ENCODE measurements at regions not wholly inside any gene's neighbourhood (a gene's known extent, or its start where the extent isn't known, plus 50 kb on each side); places are given as distances from the start of the nearest gene placed in this dataset.

GRCh38 chr4:136743238-136743637 lies 789.1 kb downstream of the PCDH18 start:
- no peak overlapping the region for H2AFZ ChIP-seq (ENCODE audit: low read depth, low read length, severe bottlenecking)
- no peaks in the 10 kb centered on the region for H3K36me3 ChIP-seq (ENCODE audit: low read length)
- no peaks in the 10 kb centered on the region for H3K79me2 ChIP-seq (ENCODE audit: insufficient read depth, low read length)
- no peak for TF ChIP-seq EZH2phosphoT487 (conservative IDR thresholded peaks at IDR 0.05; ENCODE audit: low read length)
- TF ChIP-seq CTCF (IDR thresholded peaks at IDR 0.05; ENCODE audit: insufficient read depth, low read length, poor library complexity, severe bottlenecking), result no peak
- no peak overlapping the region for H3K4me2 ChIP-seq (ENCODE audit: low read depth, low read length, poor library complexity, severe bottlenecking)
- no peaks in the 10 kb centered on the region for H3F3A ChIP-seq (ENCODE audit: insufficient read depth)
- H3K27ac ChIP-seq (ENCODE audit: low read depth, low read length), result no peak overlapping the region
- H3K27me3 ChIP-seq (ENCODE audit: low read length), result no peaks in the 10 kb centered on the region
- H3K4me3 ChIP-seq (ENCODE audit: insufficient read depth, low read length, poor library complexity, severe bottlenecking), result no peak overlapping the region
- H3K9me2 ChIP-seq (replicated peaks; ENCODE audit: insufficient read depth, low read length), result no peaks in the 10 kb centered on the region
- no peaks in the 10 kb centered on the region for H3K9me3 ChIP-seq (ENCODE audit: insufficient read depth, low read length)
- H4K20me1 ChIP-seq (ENCODE audit: low read depth, low read length), result no peaks in the 10 kb centered on the region
- H3K9ac ChIP-seq (ENCODE audit: low read length), result no peak overlapping the region

GRCh38 chr4:136742333-136742732 lies 790.0 kb downstream of the PCDH18 start:
- Histone ChIP-seq H3K4me2 (ENCODE audit: low read depth, low read length, poor library complexity, severe bottlenecking) (no peak overlapping the region), H3K27me3 (ENCODE audit: low read length) (no peaks in the 10 kb centered on the region), H3K4me3 (ENCODE audit: insufficient read depth, low read length, poor library complexity, severe bottlenecking) (no peak overlapping the region), H3K9ac (ENCODE audit: low read length) (no peak overlapping the region), H2AFZ (ENCODE audit: low read depth, low read length, severe bottlenecking) (no peak overlapping the region), H3K27ac (ENCODE audit: low read depth, low read length) (no peak overlapping the region), H3K9me3 (ENCODE audit: insufficient read depth, low read length) (no peaks in the 10 kb centered on the region), H3F3A (ENCODE audit: insufficient read depth) (no peaks in the 10 kb centered on the region), H3K9me2 (replicated peaks; ENCODE audit: insufficient read depth, low read length) (no peaks in the 10 kb centered on the region), H3K36me3 (ENCODE audit: low read length) (no peaks in the 10 kb centered on the region), H4K20me1 (ENCODE audit: low read depth, low read length) (no peaks in the 10 kb centered on the region), H3K79me2 (ENCODE audit: insufficient read depth, low read length) (no peaks in the 10 kb centered on the region)
- TF ChIP-seq CTCF (IDR thresholded peaks at IDR 0.05; ENCODE audit: insufficient read depth, low read length, poor library complexity, severe bottlenecking) (no peak), EZH2phosphoT487 (conservative IDR thresholded peaks at IDR 0.05; ENCODE audit: low read length) (no peak)

- H3K27ac ChIP-seq (ENCODE audit: low read depth, low read length), result no peak overlapping the region
- H3K4me2 ChIP-seq (ENCODE audit: low read depth, low read length, poor library complexity, severe bottlenecking), result no peak overlapping the region
- H3F3A ChIP-seq (ENCODE audit: insufficient read depth), result no peaks in the 10 kb centered on the region
- H2AFZ ChIP-seq (ENCODE audit: low read depth, low read length, severe bottlenecking), result no peak overlapping the region
- H3K27me3 ChIP-seq (ENCODE audit: low read length), result no peaks in the 10 kb centered on the region
- no peak overlapping the region for H3K4me3 ChIP-seq (ENCODE audit: insufficient read depth, low read length, poor library complexity, severe bottlenecking)
- no peaks in the 10 kb centered on the region for H3K79me2 ChIP-seq (ENCODE audit: insufficient read depth, low read length)
- no peak overlapping the region for H3K9ac ChIP-seq (ENCODE audit: low read length)
- no peaks in the 10 kb centered on the region for H4K20me1 ChIP-seq (ENCODE audit: low read depth, low read length)
- no peaks in the 10 kb centered on the region for H3K9me3 ChIP-seq (ENCODE audit: insufficient read depth, low read length)
- H3K9me2 ChIP-seq (replicated peaks; ENCODE audit: insufficient read depth, low read length), result no peaks in the 10 kb centered on the region
- TF ChIP-seq CTCF (IDR thresholded peaks at IDR 0.05; ENCODE audit: insufficient read depth, low read length, poor library complexity, severe bottlenecking) (no peak), EZH2phosphoT487 (conservative IDR thresholded peaks at IDR 0.05; ENCODE audit: low read length) (no peak)
- H3K36me3 ChIP-seq (ENCODE audit: low read length), result no peaks in the 10 kb centered on the region
Measured at GRCh38 chr4:136741468-136741867, 790.8 kb downstream of the PCDH18 start.

Data from SU-DHL-6 (cell line).